Kidney capillary endothelial cell (primary cell): ENCODE measurements at regions not wholly inside any gene's neighbourhood (a gene's known extent, or its start where the extent isn't known, plus 50 kb on each side); places are given as distances from the start of the nearest gene placed in this dataset.
A peak's percentile ranks its signal among the peaks of the same experiment; 100 is the strongest.
"Not testable (repeated sequence)": the region's sequence is repeated elsewhere in the genome, so short reads cannot be mapped to it uniquely, and the experiment has no call there.

ENCODE experiments used
- DNase-seq: peaks from one replicate; pipeline ENCODE4 v3.0.0-alpha.2; 2018; ENCODE audit warnings: low spot score

- peak; percentile 52 for DNase-seq
Observed at GRCh38 chr17:63293323-63294075, 152.6 kb downstream of the CYB561 start.

DNA sequence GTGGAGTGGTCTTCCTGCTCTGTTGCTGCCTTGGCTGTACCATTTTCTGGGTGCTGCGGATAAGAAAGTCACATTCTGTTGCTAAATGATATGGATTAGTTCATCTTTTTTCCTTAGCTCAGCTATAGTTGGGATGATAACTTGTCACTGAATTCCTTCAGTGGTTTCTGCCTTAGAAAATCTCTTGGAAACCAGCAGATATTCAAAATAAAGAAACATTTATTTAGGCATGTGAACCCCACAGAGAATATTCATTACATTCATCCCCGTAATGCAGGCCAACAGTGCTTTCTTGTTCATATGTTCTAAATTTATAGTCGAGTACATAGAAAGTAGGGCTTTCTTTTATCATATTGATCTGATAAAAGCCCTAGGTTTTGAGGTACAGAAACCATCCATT is 151.3 kb downstream of the CYB561 start:
- no peak for DNase-seq

DNA sequence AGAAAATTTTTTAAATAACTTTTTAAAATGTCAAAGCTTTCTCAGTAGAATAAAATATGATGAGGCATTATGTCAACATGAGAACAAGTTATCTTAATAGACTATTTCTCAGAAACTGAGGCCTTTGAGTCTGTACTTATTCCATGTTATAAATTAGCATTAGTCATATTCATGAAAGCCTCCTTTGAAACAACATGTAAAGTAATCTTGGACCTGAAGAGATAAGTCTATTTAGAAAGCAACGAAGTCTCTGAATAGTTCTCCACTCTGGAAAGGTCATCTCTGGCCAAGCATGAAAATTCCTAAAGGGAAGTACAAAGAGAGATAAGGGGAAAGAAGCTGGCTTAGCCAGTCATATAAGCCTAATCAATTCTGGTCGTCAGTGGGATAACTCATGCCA is 150.8 kb downstream of the CYB561 start:
- DNase-seq: no peak

DNA sequence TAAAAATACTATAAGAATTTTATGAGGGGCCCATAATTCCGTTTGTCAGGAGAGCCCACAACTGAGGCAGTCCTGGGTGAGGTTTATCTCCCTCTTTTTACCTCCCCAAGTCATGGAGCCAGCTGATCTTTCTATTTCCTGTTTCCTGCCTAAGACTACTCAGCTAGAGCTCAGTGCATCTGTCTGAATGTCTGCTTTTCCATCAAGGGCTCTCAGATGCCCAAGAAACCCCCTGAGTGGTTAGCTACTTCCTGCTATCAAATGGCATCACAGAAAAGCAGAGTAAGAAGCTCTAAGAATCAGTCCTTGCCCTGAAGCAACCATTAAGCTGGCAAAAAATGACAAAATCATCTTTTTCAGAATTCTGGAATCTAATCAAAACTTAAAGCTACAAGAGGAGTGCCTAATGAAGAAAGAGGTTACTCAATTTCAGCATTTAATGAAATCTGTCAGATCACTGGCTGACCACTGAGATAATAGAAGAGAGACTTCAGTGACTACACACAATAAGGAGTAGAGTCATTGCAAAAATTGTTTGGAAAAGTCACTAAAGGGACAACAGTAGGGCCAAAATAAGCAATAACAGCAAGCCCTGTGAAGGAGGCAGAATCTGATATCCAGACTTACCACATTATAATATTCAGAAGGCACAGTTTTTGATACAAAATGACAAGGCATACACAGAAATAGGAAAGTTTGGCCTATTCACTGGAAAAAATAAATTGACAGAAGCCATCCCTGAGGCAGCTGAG is 150.1 kb downstream of the CYB561 start:
- no peak for DNase-seq

DNA sequence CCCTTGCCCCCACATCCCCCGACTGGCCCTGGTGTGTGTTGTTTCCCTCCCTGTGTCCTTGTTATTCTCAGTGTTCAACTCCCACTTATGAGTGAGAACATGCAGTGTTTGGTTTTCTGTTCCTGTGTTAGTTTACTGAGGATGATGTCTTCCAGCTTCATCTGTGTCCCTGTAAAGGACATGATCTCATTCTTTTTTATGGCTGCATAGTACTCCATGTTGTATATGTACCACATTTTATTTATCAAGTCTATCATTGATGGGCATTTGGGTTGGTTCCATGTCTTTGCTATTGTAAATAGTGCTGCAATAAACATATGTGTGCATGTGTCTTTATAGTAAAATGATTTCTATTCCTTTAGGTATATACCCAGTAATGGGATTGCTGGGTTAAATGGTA is 147.2 kb downstream of the CYB561 start:
- DNase-seq: not testable (repeated sequence)

DNA sequence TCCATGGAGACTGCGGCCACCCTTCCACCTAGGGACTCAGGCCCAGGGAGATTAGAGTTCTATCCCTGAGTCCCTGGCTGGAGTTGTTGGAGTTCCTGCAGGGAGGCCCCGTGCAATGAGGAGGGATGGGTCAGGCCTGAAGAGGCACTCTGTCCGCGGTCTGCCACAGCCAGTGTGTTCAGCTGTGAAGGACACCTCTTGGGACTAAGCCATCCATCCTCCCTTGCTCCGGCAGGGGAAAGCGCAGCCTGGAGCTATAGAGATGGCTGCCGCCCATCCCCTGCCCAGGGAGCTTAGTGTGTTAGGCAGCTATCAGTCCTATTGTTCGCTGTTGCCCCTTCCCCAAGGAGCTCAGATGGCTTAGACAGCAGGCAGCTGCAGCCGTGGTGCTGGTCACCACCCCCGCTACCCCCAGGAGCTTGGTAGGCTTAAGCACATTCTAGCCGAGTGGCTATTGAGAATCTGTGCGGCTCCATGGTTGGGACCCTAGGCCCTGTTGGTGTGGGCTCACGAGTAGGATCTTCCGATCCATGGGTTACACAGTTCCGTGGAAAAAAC is 141.3 kb downstream of the CYB561 start:
- no peak for DNase-seq

- no peak for DNase-seq
Observed at GRCh38 chr17:63305857-63306256, 140.2 kb downstream of the CYB561 start.

GRCh38 chr17:63306855-63307254 is 139.3 kb downstream of the CYB561 start:
- no peak for DNase-seq

GRCh38 chr17:63308272-63308671 is 137.8 kb downstream of the CYB561 start:
- no peak for DNase-seq

DNA sequence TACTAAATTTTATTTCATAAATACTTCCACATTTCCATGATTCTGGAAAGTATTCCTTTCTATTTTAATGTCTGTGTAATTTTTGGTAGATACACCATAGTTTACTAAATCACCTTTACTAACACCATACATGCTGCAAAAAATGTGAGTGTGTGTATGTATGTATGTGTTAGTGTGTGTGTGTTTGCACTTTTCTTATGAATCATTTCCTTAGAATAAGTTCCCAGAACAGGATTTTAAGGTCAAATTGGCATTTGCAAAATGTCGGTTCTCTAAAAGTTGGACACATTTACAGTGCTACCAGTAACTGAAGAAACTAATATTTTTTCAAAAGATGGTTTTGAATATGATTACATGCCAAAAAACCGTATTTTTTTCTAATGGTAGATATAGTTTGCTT is 137.1 kb downstream of the CYB561 start:
- peak; percentile 59 for DNase-seq

DNA sequence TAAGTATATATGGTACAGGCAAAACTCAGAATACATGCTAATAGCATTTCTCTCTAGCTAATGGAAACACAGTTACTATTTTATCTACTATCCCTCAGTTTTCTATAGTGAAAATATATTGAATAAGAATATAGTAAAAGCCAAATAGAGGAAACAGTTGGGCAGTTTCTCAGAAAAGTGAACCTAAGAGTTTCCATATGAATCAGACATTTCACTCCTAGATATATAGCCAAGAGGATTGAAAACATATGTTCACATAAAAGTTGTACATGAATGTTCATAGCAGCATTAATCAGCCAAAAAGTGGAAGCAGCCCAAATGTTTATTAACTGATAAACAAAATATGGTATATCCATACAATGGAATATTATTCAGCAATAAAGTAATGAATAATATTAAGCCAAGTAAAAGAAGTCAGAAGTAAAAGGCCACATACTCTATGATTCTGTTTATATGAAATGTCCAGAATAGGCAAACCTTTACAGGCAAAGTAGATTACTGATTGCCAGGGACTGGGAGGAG is 134.6 kb downstream of the CYB561 start:
- DNase-seq: no peak

DNA sequence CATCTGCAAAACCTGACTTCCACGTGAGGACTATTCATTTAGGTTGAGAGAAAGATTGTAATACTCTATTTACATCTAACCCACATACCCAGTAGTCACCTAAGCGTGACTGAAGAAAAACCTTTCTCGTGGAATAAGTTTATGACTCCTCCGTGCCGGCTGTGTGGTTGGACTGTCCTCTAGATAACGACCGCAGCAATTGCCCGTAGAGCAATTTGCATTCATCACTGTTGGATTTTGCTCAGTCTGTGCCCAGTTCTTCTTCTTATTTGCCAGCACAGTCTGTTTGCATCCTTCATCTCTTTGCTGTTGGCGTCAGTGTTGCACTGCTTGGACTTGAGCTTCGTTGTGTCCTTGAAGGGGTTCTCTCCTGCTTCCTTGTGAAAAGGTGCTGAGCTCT is 131.3 kb downstream of the CYB561 start:
- DNase-seq: no peak

- no peak for DNase-seq
Observed at GRCh38 chr17:63316100-63316499, 130.0 kb downstream of the CYB561 start.

- DNase-seq: no peak
Observed at GRCh38 chr17:63317166-63317840, 128.8 kb downstream of the CYB561 start.

DNA sequence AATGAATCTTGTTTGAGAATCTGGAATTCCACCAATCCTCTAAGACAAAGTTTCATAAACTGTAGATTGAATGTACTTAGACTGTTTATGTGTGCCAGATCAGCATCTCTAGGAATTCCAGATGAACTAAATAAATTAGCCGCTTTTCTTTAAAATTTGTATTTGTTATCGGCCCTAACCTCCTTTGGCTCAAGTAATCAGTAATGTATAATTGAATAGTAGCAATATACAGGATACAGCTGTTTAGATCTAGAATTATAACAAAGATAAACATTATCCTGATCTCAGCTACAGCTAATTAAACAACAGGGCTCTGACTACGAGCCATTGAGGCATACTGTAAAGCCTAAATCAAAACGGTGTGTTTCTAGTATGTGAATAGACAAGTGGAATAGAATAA is 120.3 kb downstream of the CYB561 start:
- no peak for DNase-seq

DNA sequence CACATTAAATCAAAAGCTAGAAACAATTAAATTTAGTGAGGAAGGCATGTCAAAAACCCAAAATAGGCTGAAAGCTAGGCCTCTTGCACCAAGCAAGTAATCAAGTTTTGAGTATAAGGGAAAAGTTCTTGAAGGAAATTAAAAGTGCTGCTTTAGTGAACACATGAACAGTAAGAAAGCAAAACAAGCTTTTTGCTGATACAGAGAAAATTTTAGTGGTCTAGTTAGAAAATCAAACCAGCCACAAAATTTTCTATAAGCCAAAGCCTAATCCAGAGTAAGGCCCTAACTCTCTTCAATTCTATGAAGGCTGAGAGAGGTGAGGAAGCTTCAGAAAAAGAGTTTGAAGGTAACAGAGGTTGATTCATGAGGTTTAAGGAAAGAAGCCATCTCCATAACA is 116.2 kb downstream of the CYB561 start:
- DNase-seq: no peak

- DNase-seq: no peak
Observed at GRCh38 chr17:63331301-63332061, 114.6 kb downstream of the CYB561 start.

DNA sequence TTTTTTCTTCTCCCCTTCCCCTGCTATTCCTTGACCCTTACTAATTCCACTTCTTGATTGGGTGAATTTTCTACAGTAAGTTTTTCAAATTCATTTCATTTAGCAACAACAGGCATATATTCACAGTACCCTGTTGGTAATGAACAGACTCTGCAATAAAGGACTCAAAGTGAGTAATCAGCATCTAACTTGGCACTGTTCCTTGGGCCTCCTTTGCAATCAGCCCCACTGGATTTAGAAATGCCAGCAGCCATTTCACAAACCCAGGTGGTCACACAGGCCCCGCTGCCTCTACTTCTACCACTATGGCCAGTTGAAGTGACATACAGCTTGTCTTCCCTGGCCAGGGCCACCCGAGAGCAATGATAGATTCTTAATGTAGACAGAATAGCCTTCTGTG is 113.8 kb downstream of the CYB561 start:
- no peak for DNase-seq

DNA sequence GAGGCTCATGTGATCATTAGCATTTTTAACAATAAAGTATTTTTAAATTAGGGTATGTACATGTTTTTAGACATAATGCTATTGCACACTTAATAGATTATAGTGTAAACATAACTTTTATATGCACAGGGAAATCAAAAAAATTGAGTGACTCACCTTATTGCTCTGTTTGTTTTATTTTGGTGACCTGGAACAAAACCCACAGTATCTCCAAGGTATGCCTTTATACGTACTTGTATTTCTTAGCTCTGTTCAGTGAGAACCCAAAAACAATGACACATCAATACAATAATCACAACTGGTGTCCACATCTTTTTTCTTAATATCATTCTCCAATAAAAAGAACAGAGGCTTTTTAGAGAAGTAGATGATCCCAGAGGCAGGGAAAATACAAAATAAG is 112.2 kb downstream of the CYB561 start:
- DNase-seq: no peak

GRCh38 chr17:63335831-63336230 is 110.3 kb downstream of the CYB561 start:
- no peak for DNase-seq

DNA sequence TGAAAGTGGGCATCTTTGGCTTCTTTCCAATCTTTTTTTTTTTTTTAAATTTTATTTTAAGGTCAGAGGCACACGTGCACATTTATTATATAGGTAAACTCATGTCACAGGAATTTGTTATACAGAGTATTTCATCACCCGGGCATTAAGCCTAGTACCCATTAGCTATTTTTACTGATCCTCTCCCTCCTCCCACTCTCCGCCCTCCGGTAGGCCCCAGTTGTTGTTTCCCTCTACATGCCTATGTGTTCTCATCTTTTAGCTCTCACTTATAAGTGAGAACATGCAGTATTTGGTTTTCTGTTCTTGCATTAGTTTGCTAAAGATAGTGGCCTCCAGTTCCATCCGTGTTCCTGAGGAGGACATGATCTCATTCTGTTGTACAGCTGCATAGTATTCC is 108.5 kb downstream of the CYB561 start:
- DNase-seq: no peak

DNA sequence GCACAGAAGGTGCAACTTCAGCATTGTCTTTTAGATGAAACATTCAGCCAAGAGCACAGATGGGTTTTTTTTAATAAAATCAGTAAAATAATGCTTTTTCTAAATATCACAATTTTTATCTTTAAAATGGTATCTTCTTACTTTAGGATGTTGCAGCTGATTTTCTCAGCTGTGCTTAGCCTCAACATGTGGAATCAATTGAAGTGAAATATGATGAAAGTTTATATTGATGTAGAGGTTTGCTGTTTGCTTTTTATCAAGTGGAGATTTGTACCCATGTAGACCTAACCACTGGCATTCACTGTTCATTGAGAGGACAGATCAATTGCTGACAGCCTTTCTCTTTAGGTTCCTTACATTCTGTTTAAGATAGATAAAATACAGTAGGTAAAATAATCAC is 107.8 kb downstream of the CYB561 start:
- DNase-seq: no peak
